ENCODE measurements at regions not wholly inside any gene's neighbourhood (a gene's known extent, or its start where the extent isn't known, plus 50 kb on each side); places are given as distances from the start of the nearest gene placed in this dataset.
A peak's percentile ranks its signal among the peaks of the same experiment; 100 is the strongest.

GRCh38 chr7:93830141-93830925, 60.2 kb downstream of the TFPI2 start:
- TF ChIP-seq GLIS3 (CRISPR knock-in tag; IDR thresholded peaks at IDR 0.05) (no peak), PPARA (CRISPR knock-in tag; IDR thresholded peaks at IDR 0.05; ENCODE audit: borderline replicate concordance) (no peak), TOX (CRISPR knock-in tag; IDR thresholded peaks at IDR 0.05; ENCODE audit: borderline replicate concordance) (peak; percentile 69; the same call in 1 of the 2 replicates), CSDC2 (CRISPR knock-in tag; IDR thresholded peaks at IDR 0.05) (no peak), ISL1 (CRISPR knock-in tag; IDR thresholded peaks at IDR 0.05) (peak; percentile 83), ARNTL (CRISPR knock-in tag; IDR thresholded peaks at IDR 0.05; ENCODE audit: borderline replicate concordance, low read depth) (no peak), ESRRG (CRISPR knock-in tag; IDR thresholded peaks at IDR 0.05) (0 out of 2 replicates have a peak, but pooled peaks have one; percentile 36), POU6F1 (CRISPR knock-in tag; IDR thresholded peaks at IDR 0.05; ENCODE audit: borderline replicate concordance, low read depth) (0 out of 2 replicates have a peak, but pooled peaks have one; percentile 39), CREB5 (CRISPR knock-in tag; IDR thresholded peaks at IDR 0.05; ENCODE audit: low read depth) (no peak)
- ATAC-seq, result peak; percentile 78

GRCh38 chr7:93828260-93828659, 62.3 kb downstream of the TFPI2 start:
- no peak for TF ChIP-seq CSRNP3 (CRISPR knock-in tag; IDR thresholded peaks at IDR 0.05)
- no peak for TF ChIP-seq ISL1 (CRISPR knock-in tag; IDR thresholded peaks at IDR 0.05)
- TF ChIP-seq TSHZ2 (CRISPR knock-in tag; IDR thresholded peaks at IDR 0.05), result no peak
- no peak for TF ChIP-seq OSR1 (CRISPR knock-in tag; IDR thresholded peaks at IDR 0.05)
- no peak for TF ChIP-seq TCF4 (CRISPR knock-in tag; IDR thresholded peaks at IDR 0.05; ENCODE audit: borderline replicate concordance)
- no peak for ATAC-seq

- ATAC-seq, result no peak
- no peak for TF ChIP-seq TOX (CRISPR knock-in tag; IDR thresholded peaks at IDR 0.05; ENCODE audit: borderline replicate concordance)
- no peak for TF ChIP-seq ARNTL (CRISPR knock-in tag; IDR thresholded peaks at IDR 0.05; ENCODE audit: borderline replicate concordance, low read depth)
- no peak for TF ChIP-seq BACH2 (CRISPR knock-in tag; IDR thresholded peaks at IDR 0.05; ENCODE audit: borderline replicate concordance)
- no peak for TF ChIP-seq PPARA (CRISPR knock-in tag; IDR thresholded peaks at IDR 0.05; ENCODE audit: borderline replicate concordance)
Measured at GRCh38 chr7:93823621-93824020, 66.9 kb downstream of the TFPI2 start.

- TF ChIP-seq TOX (CRISPR knock-in tag; IDR thresholded peaks at IDR 0.05; ENCODE audit: borderline replicate concordance), result no peak
- ATAC-seq, result no peak
Measured at GRCh38 chr7:93821463-93821862, 69.1 kb downstream of the TFPI2 start.

GRCh38 chr7:93819699-93820098, 70.9 kb downstream of the TFPI2 start:
- ATAC-seq, result no peak
- TF ChIP-seq CREB5 (CRISPR knock-in tag; IDR thresholded peaks at IDR 0.05; ENCODE audit: low read depth), result no peak

Measured in SK-N-SH treated with all-trans-retinoic acid at 6 μM for 48 hours (cell line).